ENCODE measurements at regions not wholly inside any gene's neighbourhood (a gene's known extent, or its start where the extent isn't known, plus 50 kb on each side); places are given as distances from the start of the nearest gene placed in this dataset.
"Not testable (repeated sequence)": the region's sequence is repeated elsewhere in the genome, so short reads cannot be mapped to it uniquely, and the experiment has no call there.

DNA sequence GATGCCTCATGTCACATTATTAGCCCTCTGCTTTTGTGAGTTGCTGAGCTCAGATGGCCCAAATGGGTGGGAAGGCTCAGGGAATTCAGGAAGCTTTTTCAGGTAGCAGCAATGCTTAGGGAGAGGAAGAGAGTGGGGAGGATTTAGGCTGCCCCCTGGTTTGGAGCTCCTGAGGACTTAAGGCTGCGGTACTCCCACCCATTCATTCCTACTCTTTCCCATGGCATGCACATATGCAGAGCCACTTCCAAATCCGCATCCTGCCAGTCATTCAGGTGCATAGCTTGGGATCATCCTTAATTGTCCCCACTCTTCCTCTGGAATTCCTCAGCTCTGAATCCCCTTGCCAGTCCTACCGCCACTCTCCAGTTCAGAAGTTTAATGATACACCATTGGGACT, 343.1 kb upstream of the FRG2C start:
- no peak for DNase-seq (ENCODE audit: low spot score)

- DNase-seq (ENCODE audit: low spot score): not testable (repeated sequence)
Observed at GRCh38 chr3:75323936-75324335, 340.2 kb upstream of the FRG2C start.

- DNase-seq (ENCODE audit: low spot score): no peak
Observed at GRCh38 chr3:75325716-75326115, 338.4 kb upstream of the FRG2C start.

DNA sequence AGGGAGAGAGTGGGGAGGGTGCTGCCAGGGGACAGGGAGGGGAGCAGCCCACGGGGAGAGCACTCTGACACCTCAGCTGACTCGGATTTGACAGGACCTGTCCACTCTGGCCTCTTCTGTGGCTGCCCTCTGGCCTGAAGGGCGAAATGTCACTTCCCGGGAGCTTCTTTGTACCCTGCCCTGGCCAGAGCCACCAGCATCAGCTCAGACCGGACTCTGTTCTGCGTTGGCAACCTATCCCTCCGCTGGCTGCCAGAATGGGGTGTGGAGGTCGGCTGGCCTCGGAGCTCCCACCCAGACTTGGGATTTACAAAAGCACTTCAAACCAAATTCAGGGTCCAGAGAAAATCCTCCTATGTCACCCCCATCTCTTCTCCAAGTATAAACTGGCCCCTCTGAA, 336.7 kb upstream of the FRG2C start:
- DNase-seq (ENCODE audit: low spot score): no peak

DNA sequence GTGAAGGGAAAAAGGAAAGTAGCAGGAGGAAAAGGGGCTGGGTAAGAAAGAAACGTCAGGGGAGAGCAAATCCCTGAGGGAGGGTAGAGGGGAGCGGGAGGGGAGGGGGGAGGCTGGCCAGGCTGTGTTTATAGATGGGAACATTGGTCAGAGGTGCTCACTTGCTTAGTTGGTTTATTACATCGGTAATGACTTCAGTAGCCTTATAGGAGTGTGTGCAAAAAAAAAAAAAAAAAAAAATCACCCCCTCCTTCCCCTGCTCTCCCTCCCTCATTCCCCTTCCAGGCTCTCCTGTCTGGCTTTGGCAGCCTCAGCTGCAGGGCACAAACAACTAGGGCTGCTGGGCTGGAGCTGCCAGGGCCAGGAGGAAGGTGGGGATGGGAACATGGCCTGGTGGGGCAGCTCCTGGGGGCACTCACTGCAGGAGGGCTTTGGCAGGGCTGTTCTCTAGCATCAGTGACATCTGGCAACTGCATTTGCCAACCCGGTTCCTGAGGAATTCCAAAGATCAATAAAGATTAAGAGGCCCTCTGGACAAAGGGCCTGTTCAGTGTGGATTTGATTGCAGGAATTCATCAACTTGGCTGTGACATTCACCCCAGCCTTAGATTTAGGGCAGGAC, 334.5 kb upstream of the FRG2C start:
- DNase-seq (ENCODE audit: low spot score): no peak

DNA sequence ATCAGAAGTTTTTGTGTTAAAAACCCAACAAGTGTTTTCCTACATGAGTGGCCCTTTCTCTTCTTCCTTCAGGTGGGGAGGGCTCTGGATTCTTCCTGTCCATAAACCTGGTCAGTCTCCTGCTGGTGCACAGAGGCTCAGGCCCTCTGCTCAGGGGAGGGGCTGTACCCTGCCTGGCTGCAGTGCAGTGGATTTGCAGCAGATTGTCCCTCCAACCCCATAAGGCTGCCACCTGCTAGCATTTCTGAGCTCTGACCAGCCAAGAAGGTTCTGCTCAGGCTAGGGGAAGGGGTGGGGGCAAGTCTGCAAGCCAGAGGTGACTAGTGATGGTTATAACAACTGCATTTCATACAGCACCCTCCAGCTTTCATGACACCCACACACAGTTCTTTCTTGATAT, 333.7 kb upstream of the FRG2C start:
- DNase-seq (ENCODE audit: low spot score): not testable (repeated sequence)

GRCh38 chr3:75332090-75332489, 332.0 kb upstream of the FRG2C start:
- not testable (repeated sequence) for DNase-seq (ENCODE audit: low spot score)

DNA sequence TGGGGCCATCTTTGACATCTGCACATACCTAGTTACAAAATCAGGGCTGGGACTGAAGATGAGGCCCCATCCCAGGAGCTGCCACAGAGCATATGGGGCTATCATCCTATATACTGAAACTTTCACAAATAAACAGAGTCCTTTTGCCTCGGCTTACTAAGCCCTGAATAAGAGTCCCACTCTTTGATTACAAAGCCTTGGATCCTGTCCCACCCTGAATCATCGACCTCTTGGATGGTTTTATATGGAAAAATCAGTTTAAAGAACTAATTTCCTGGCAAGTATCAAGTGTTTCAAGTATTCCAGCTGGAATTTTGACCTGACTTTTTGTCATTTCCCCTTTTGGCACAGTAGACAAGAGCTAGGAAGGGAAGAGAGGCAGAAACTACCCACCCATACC, 331.3 kb upstream of the FRG2C start:
- peak; percentile 34 for DNase-seq (ENCODE audit: low spot score)

DNA sequence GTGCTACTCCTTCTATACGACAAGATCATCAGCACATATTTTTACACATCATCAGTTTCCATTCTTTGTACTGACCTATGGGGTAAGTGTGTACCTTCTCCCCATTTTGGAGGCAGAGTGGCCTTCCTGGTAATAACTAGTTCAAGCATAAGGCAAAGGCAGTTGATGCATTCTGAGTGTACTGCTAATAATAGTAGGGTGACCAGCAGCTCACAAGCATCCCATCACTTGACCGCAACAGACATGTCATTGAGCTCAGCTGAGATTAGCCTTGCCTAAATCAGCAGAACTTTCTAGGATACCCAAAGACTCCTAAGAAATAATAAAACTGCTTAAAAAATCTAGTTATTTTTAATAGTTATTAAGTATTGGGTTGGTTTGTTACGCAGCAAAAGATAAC, 329.8 kb upstream of the FRG2C start:
- no peak for DNase-seq (ENCODE audit: low spot score)

- DNase-seq (ENCODE audit: low spot score): no peak
Observed at GRCh38 chr3:75337226-75337900, 326.8 kb upstream of the FRG2C start.

DNA sequence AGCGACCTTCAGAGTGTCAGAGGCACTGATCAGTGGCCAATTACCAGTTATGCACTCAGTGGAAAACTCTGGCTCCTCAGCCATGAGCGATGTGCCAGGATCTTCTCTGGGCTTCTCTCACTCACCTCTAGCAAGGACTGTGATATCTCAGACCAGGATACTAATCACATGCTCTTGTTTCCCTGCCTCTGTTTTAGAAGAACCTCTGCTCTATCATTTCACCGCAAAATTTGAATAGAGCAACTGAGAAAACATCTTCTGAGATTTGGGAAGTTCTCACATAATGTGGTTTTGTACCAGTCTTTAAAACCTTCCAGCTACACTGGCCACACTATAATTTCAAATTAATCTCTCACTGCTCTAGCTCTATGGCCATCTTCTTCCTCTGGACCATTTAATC, 325.8 kb upstream of the FRG2C start:
- no peak for DNase-seq (ENCODE audit: low spot score)

DNA sequence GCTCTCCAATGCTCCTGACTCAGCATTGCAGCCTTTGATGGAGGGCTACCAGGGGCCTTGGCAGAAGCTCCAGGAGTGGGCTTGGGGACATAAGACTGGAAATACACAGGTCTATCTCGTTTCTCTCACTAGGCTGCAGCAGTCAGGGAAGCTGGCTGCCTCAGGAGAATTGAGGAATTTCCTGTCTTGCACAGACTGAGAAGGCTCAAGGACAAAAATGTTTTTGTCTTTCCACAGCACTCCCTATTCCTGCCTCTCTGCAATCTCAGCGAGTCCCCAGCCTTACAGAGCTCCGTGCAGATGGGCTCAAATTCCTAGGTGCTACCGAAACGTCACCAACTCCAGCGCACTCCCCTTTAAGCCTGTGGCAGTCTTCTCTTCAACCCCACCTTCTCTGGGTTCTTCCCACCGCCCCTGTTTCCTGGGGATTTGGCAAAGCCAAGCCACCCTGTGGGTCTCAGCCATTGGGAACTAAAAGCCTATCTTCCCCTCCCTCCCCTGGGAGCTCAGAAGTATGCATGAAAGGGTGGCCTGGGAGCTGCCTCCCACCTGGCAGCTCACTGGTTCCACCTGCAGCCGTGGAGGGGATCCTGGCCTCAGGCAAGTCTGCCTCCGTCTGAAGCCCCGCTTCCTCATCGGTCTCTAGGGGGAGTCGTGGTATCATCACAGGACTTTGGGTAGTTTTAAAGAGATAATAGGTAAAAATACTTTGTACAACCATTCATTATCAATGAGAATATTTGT, 322.6 kb upstream of the FRG2C start:
- no peak for DNase-seq (ENCODE audit: low spot score)

GRCh38 chr3:75342425-75342824, 321.7 kb upstream of the FRG2C start:
- no peak for DNase-seq (ENCODE audit: low spot score)

GRCh38 chr3:75350536-75350935, 313.6 kb upstream of the FRG2C start:
- not testable (repeated sequence) for DNase-seq (ENCODE audit: low spot score)

DNA sequence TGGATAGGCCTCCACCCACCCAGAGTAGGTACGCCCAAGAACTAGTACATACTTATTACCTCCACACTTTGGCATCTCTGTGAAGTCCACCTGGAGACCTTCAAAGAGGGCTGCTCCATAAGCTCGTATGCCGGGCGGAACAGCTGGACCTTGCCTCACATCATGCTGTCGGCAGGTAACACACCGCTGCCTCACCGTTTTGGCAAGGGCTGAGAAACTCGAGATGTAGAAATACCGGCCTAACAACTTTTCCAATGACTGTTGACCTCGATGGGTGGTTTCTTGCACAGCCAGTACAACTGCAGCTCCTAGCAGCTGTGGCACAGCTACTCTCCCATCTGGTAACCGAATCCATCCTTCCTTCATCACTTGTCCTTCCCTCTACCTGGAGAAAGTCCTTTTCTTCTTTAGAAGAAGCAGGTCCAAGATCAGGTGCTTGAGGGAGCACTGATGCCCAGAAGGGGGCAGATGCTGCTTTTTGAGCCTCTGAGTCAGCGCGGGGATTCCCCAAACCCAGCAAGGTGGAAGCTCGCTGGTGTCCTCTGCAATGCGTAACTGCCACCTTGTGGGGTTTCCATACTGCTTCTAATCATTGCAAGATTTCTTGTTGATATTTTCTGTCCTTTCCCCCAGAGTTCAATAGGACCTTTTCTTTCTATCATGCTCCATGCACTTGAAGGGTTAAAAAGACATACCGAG, 301.9 kb upstream of the FRG2C start:
- DNase-seq (ENCODE audit: low spot score): not testable (repeated sequence)

- DNase-seq (ENCODE audit: low spot score): not testable (repeated sequence)
Observed at GRCh38 chr3:75372964-75373363, 291.2 kb upstream of the FRG2C start.

DNA sequence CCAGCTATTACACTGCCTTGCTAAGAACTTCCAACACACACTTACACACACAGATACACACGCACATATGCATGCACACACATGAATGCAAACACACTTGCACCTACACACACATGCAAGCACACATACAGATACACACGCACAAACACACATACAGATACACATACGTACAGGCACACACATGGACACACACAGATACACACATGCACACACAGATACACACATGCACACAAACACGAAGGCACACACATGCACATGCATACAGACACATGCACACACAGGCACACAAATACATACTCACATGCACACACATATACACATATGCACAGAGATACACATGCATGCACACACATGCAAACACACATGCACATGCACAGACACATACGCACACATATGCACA, 284.3 kb upstream of the FRG2C start:
- not testable (repeated sequence) for DNase-seq (ENCODE audit: low spot score)

GRCh38 chr3:75380276-75380771, 283.8 kb upstream of the FRG2C start:
- no peak for DNase-seq (ENCODE audit: low spot score)

GRCh38 chr3:75384016-75384415, 280.1 kb upstream of the FRG2C start:
- DNase-seq (ENCODE audit: low spot score): not testable (repeated sequence)

DNA sequence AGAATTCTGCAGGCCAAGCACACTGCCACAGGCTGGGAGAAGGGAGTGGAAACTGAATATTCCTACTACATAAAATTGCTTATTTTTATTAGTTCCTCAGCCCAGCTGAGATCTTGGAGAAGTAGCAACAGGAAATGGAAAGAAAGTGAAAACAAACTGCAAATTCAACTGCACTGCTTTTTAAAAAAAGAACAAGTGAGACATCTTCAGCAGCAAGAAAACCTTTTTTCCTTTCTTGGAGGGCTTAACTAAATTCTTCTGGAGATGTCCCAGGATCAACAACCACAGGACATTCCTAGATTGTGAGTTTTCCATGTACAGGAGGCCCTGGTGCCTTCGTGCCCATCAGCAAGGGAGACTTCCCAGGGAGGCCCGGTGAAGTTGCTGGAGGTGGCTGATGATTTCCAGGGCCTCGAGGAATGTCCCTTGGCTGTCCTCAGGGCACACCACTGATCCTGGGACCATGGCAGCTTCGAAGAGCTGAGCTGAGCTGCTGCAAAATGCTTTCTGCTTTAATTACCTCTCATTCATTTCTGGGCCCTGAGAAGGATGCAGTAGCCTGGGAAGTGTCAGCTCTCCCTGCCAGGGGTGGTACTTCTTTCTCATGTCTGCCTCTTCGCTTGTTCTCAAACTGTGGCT, 275.5 kb upstream of the FRG2C start:
- DNase-seq (ENCODE audit: low spot score): peak; percentile 35

- DNase-seq (ENCODE audit: low spot score): not testable (repeated sequence)
Observed at GRCh38 chr3:75393288-75393694, 270.8 kb upstream of the FRG2C start.

DNA sequence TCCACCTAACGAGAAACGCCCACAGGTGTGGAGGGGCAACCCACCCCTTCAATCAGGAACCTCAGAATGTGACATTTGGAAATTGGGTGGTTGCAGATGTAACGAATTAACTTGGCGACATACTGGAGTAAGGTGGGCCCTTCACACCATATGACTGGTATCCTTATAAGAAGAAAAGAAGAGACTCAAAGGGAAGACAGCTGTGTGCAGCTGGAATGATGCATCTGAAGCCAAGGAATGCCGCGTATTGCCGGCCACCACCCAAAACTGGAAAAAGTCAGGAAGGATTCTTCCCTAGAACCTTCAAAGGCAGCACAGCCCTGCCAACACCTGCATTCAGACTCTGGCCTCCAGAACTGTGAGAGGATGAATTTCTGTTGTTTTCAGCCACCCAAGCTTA, 270.0 kb upstream of the FRG2C start:
- not testable (repeated sequence) for DNase-seq (ENCODE audit: low spot score)
